HepG2 (cell line): ENCODE measurements at regions not wholly inside any gene's neighbourhood (a gene's known extent, or its start where the extent isn't known, plus 50 kb on each side); places are given as distances from the start of the nearest gene placed in this dataset.

Experiments
- ATAC-seq: fragments of 200-7000 bp; cut with Tn5 transposase; 3 replicates; pipeline ENCODE4 v1.9.1; 2020; ENCODE audit warnings: mild to moderate bottlenecking, moderate library complexity
- BruUV-seq: library from RNA; stranded (reverse); fragments of 400-500 nt; replicated peaks from 2 replicates; lab custom pipeline; 2021; lab: Mats Ljungman, UMichigan
- CTCF ChIA-PET: fragments of 300-600 bp; formaldehyde crosslinking; extraction: SDS; loops from one replicate; lab custom pipeline; 2021; ENCODE audit warnings: low total read pairs, inconsistent platforms, low intra/inter-chr PET ratio; lab: Yijun Ruan, JAX
- POLR2A ChIA-PET: fragments of 350-600 bp; sonication (Branson Sonifier 250); formaldehyde crosslinking; loops from one replicate; lab custom pipeline; 2020; ENCODE audit warnings: antibody characterized with exemption, inconsistent platforms; lab: Yijun Ruan, JAX
- DNase-seq: peaks from one replicate; pipeline ENCODE4 v3.0.0-alpha.2; 2015; ENCODE audit warnings: low spot score
- FAIRE-seq: peaks from 3 replicates; lab custom pipeline; 2011; peaks lifted over from hg19 to GRCh38; lab: Jason Lieb, UNC
- H2AFZ ChIP-seq: one replicate; pipeline ENCODE4 v1.6.1; 2011; ENCODE audit warnings: low read length, inconsistent platforms
- H3K27ac ChIP-seq: fragments of 300-600 bp; 3 replicates; pipeline ENCODE4 v1.8.0; 2011; ENCODE audit warnings: mixed run types, mild to moderate bottlenecking, mixed read lengths, low read length, inconsistent platforms; ENCODE audit not compliant: insufficient read depth; ENCODE audit errors: extremely low read length
- H3K27me3 ChIP-seq, 2 experiments: fragments of 200-600 bp in 1 of 2; 2 replicates in 1 of 2; 3 replicates in 1 of 2; pipeline versions ENCODE4 v1.6.0 to v1.8.0; 2011; ENCODE audit warnings: low read length in 2 of 2, mild to moderate bottlenecking in 2 of 2, moderate library complexity in 2 of 2, inconsistent platforms in 1 of 2; ENCODE audit not compliant: insufficient read depth in 2 of 2, control insufficient read depth in 1 of 2
- H3K36me3 ChIP-seq, 2 experiments: fragments of 200-600 bp in 1 of 2; replicated peaks in 1 of 2; 2 replicates in 1 of 2; 3 replicates in 1 of 2; pipeline versions ENCODE4 v1.5.1 to v1.8.0; 2011; ENCODE audit warnings: low read length in 2 of 2, inconsistent platforms in 1 of 2; ENCODE audit not compliant: insufficient read depth in 2 of 2, control insufficient read depth in 1 of 2
- H3K4me1 ChIP-seq: 2 replicates; pipeline ENCODE4 v1.5.1; 2012; ENCODE audit warnings: low read length, inconsistent platforms; ENCODE audit not compliant: insufficient read depth
- H3K4me2 ChIP-seq: 2 replicates; pipeline ENCODE4 v1.6.0; 2011; ENCODE audit warnings: low read depth, low read length, inconsistent platforms
- H3K4me3 ChIP-seq, 3 experiments: fragments of 200-600 bp in 1 of 3; sonication (generic), shearing (Covaris generic) in 1 of 3; replicated peaks in 1 of 3; 2 replicates each; pipeline ENCODE4 v1.5.1; 2011 to 2016; ENCODE audit warnings: low read length in 3 of 3, inconsistent platforms in 2 of 3, low read depth in 2 of 3, mild to moderate bottlenecking in 2 of 3, control low read depth in 1 of 3, mixed read lengths in 1 of 3; ENCODE audit not compliant: insufficient read depth in 1 of 3
- H3K79me2 ChIP-seq: one replicate; pipeline ENCODE4 v1.6.1; 2011; ENCODE audit warnings: low read length, inconsistent platforms; ENCODE audit not compliant: insufficient read depth
- H3K9ac ChIP-seq: 2 replicates; pipeline ENCODE4 v1.6.0; 2011; ENCODE audit warnings: mild to moderate bottlenecking, low read depth, low read length, inconsistent platforms; ENCODE audit not compliant: insufficient read depth
- H3K9me3 ChIP-seq: 2 replicates; pipeline ENCODE4 v1.5.1; 2012; ENCODE audit warnings: mild to moderate bottlenecking, low read length
- H4K20me1 ChIP-seq: 2 replicates; pipeline ENCODE4 v1.6.0; 2011; ENCODE audit warnings: inconsistent platforms, mild to moderate bottlenecking, low read length, moderate library complexity; ENCODE audit not compliant: insufficient read depth
- CEBPB ChIP-seq: IDR thresholded peaks from 2 replicates; pipeline ENCODE4 v1.6.1; 2011; ENCODE audit warnings: low read depth, low read length, improper control_type of control experiment, borderline replicate concordance
- FOXM1 ChIP-seq: sonication (generic); formaldehyde crosslinking; IDR thresholded peaks from 2 replicates; pipeline ENCODE4 v1.5.0; 2020; ENCODE audit warnings: missing genetic modification reagents
- HNRNPLL ChIP-seq: fragments of 200-400 bp; formaldehyde crosslinking; IDR thresholded peaks from 2 replicates; pipeline ENCODE4 v1.6.1; 2017; ENCODE audit warnings: mild to moderate bottlenecking, low read depth, low read length; ENCODE audit not compliant: poor library complexity, severe bottlenecking
- IRF2 ChIP-seq: IDR thresholded peaks from 2 replicates; pipeline ENCODE4 v1.6.1; 2018; ENCODE audit warnings: missing genetic modification reagents, missing compliant biosample characterization
- KLF16 ChIP-seq, 2 experiments: sonication (generic) in 1 of 2; formaldehyde crosslinking in 1 of 2; IDR thresholded peaks; 2 replicates each; pipeline versions ENCODE4 v1.6.1 to v1.8.0; 2016 to 2023; ENCODE audit warnings: missing genetic modification reagents in 2 of 2, missing compliant biosample characterization in 1 of 2
- NFKBIZ ChIP-seq: IDR thresholded peaks from 2 replicates; pipeline ENCODE4 v1.6.1; 2018; ENCODE audit warnings: missing genetic modification reagents, missing compliant biosample characterization
- PAWR ChIP-seq: sonication (generic); formaldehyde crosslinking; IDR thresholded peaks from 2 replicates; pipeline ENCODE4 v1.4.0; 2020; ENCODE audit warnings: missing genetic modification reagents, mild to moderate bottlenecking, borderline replicate concordance
- RBAK ChIP-seq: sonication (generic); formaldehyde crosslinking; IDR thresholded peaks from 2 replicates; pipeline ENCODE4 v1.5.1; 2020; ENCODE audit warnings: mild to moderate bottlenecking, missing genetic modification reagents
- SATB2 ChIP-seq: sonication (generic); formaldehyde crosslinking; IDR thresholded peaks from 2 replicates; pipeline ENCODE4 v1.5.0; 2020; ENCODE audit warnings: missing genetic modification reagents
- ZNF580 ChIP-seq: IDR thresholded peaks from 2 replicates; pipeline ENCODE4 v1.6.1; 2016; ENCODE audit warnings: low read depth, borderline replicate concordance
- ZNF773 ChIP-seq: sonication (generic); formaldehyde crosslinking; IDR thresholded peaks from 2 replicates; pipeline ENCODE4 v1.4.0; 2020; ENCODE audit warnings: missing genetic modification reagents, borderline replicate concordance
- in situ Hi-C: cut with HindIII; loops from 2 replicates; pipeline ENCODE4 v1.10.0; 2017; ENCODE audit warnings: low pct_unique_long_range_greater_than_20kb; ENCODE audit not compliant: extremely low pct_ligation_motif_present
- intact Hi-C: fragments of 100-400 bp; cut with micrococcal nuclease; formaldehyde crosslinking; loops from one replicate; pipeline ENCODE4 v1.10.0; 2022; ENCODE audit not compliant: unreplicated experiment

GRCh38 chr10:55237462-55237861, 436.4 kb upstream of the PCDH15 start:
- BruUV-seq: no TSS peak
- no peaks in the 10 kb centered on the region for H3K79me2 ChIP-seq
- no peak overlapping the region for H3K4me2 ChIP-seq
- H3K27me3 ChIP-seq: no peaks in the 10 kb centered on the region
- POLR2A ChIA-PET: no interaction called here
- CTCF ChIA-PET: no interaction called here
- no peaks in the 10 kb centered on the region for H4K20me1 ChIP-seq
- in situ Hi-C loops: loop anchor here (25.0 kb wide), 1 partner anchor 250 kb away; no protein-coding TSS in a partner anchor
- no peak overlapping the region for H3K27ac ChIP-seq
- intact Hi-C loops: no loop called here
- ATAC-seq (no peak), DNase-seq (no peak), FAIRE-seq (no peak)
- no peaks in the 10 kb centered on the region for H3K4me1 ChIP-seq
- no peaks in the 10 kb centered on the region for H3K9me3 ChIP-seq
- H3K36me3 ChIP-seq: no peaks in the 10 kb centered on the region
- no peak overlapping the region for H3K4me3 ChIP-seq
- TF ChIP-seq ZNF773 (CRISPR knock-in tag) (no peak), CEBPB (peak; percentile 42; the same call in 1 of the 2 replicates)
- H2AFZ ChIP-seq: no peak overlapping the region
- no peak overlapping the region for H3K9ac ChIP-seq

GRCh38 chr10:55233505-55233904, 432.5 kb upstream of the PCDH15 start:
- no peak overlapping the region for H3K9ac ChIP-seq
- TF ChIP-seq NFKBIZ (CRISPR knock-in tag) (no peak), ZNF580 (CRISPR knock-in tag) (no peak), KLF16 (CRISPR knock-in tag; IDR thresholded peaks at IDR 0.05) (no peak), HNRNPLL (no peak), FOXM1 (CRISPR knock-in tag) (no peak), IRF2 (CRISPR knock-in tag) (no peak), SATB2 (CRISPR knock-in tag) (no peak), CEBPB (no peak), PAWR (CRISPR knock-in tag) (no peak), RBAK (CRISPR knock-in tag) (no peak)
- peak overlapping the region; percentile 23 for H2AFZ ChIP-seq
- H3K27ac ChIP-seq: no peak overlapping the region
- H3K4me1 ChIP-seq: no peaks in the 10 kb centered on the region
- ChIA-PET CTCF (no interaction called here), POLR2A (no interaction called here)
- H4K20me1 ChIP-seq: no peaks in the 10 kb centered on the region
- in situ Hi-C loops (loop anchor here (25.0 kb wide), 1 partner anchor 246 kb away; no protein-coding TSS in a partner anchor), intact Hi-C loops (no loop called here)
- no peaks in the 10 kb centered on the region for H3K79me2 ChIP-seq
- H3K27me3 ChIP-seq: no peaks in the 10 kb centered on the region
- no TSS peak for BruUV-seq
- no peak for ATAC-seq
- no peaks in the 10 kb centered on the region for H3K36me3 ChIP-seq
- H3K4me3 ChIP-seq: no peak overlapping the region
- H3K9me3 ChIP-seq: no peaks in the 10 kb centered on the region
- H3K4me2 ChIP-seq: peak overlapping the region; percentile 27; the same call in 1 of the 2 replicates
- no peak for FAIRE-seq
- DNase-seq: no peak
